ENCODE measurements at regions not wholly inside any gene's neighbourhood (a gene's known extent, or its start where the extent isn't known, plus 50 kb on each side); places are given as distances from the start of the nearest gene placed in this dataset.

- no peak overlapping the region for H3K4me3 ChIP-seq (ENCODE audit: low read depth, low read length)
- peak overlapping the region; percentile 43 for H4K91ac ChIP-seq (ENCODE audit: low read depth, low read length)
- no peak overlapping the region for H2BK120ac ChIP-seq (ENCODE audit: insufficient read depth, low read length, poor library complexity)
- no peak overlapping the region for H3K4ac ChIP-seq (ENCODE audit: low read depth, low read length)
- no peak overlapping the region for H4K12ac ChIP-seq (ENCODE audit: low read depth, low read length)
- H3K27me3 ChIP-seq (ENCODE audit: insufficient read depth, low read length) = no peaks in the 10 kb centered on the region
- H3K9ac ChIP-seq (ENCODE audit: low read length) = no peak overlapping the region
- WGBS (ENCODE audit: extremely low coverage, insufficient coverage, insufficient read length) = no CpG with 5 or more reads among the region's 2 CpGs
- H2BK5ac ChIP-seq (ENCODE audit: low read depth, low read length, poor library complexity) = no peak overlapping the region
- no peak overlapping the region for H4K8ac ChIP-seq (ENCODE audit: low read depth, low read length)
- H3K9me3 ChIP-seq (ENCODE audit: insufficient read depth, low read depth, low read length) = no peaks in the 10 kb centered on the region
- no peak overlapping the region for H3K14ac ChIP-seq (ENCODE audit: low read length)
- DNase-seq = no peak
- no peaks in the 10 kb centered on the region for H3K79me2 ChIP-seq (ENCODE audit: control insufficient read depth, insufficient read depth, low read length, poor library complexity)
- no peak overlapping the region for H2AFZ ChIP-seq (ENCODE audit: insufficient read depth, low read length, poor library complexity)
- H3K18ac ChIP-seq (ENCODE audit: low read length) = no peak overlapping the region
- H3K79me1 ChIP-seq (ENCODE audit: low read length) = peaks cover 17% of the 10 kb centered on the region
- H3K4me1 ChIP-seq (ENCODE audit: control insufficient read depth in 1 of 2, insufficient read depth in 2 of 2, low read length in 2 of 2) = peaks cover 17 to 19% of the 10 kb centered on the region in 2 experiments
- H2BK12ac ChIP-seq (ENCODE audit: low read length) = peak overlapping the region; percentile 2
- H3K36me3 ChIP-seq (ENCODE audit: control insufficient read depth in 1 of 2, insufficient read depth in 2 of 2, low read length in 2 of 2) = no peaks in the 10 kb centered on the region
- H2AK5ac ChIP-seq (ENCODE audit: low read length) = no peak overlapping the region
- no peak overlapping the region for H3K4me2 ChIP-seq (ENCODE audit: low read length)
- no peak overlapping the region for H3K23ac ChIP-seq (ENCODE audit: low read length)
- H3K27ac ChIP-seq (ENCODE audit: low read depth, low read length) = no peak overlapping the region
Observed at GRCh38 chr4:4662230-4662629, 120.4 kb upstream of the STX18 start.

- Histone ChIP-seq H2BK120ac (ENCODE audit: insufficient read depth, low read length, poor library complexity) (no peak overlapping the region), H3K79me2 (ENCODE audit: control insufficient read depth, insufficient read depth, low read length, poor library complexity) (no peaks in the 10 kb centered on the region), H3K79me1 (ENCODE audit: low read length) (peaks cover 10% of the 10 kb centered on the region), H3K4me3 (ENCODE audit: low read depth, low read length) (no peak overlapping the region), H2AK5ac (ENCODE audit: low read length) (no peak overlapping the region), H3K9ac (ENCODE audit: low read length) (no peak overlapping the region), H2BK12ac (ENCODE audit: low read length) (no peak overlapping the region), H3K14ac (ENCODE audit: low read length) (no peak overlapping the region), H3K36me3 (ENCODE audit: control insufficient read depth in 1 of 2, insufficient read depth in 2 of 2, low read length in 2 of 2) (no peaks in the 10 kb centered on the region), H3K4me2 (ENCODE audit: low read length) (no peak overlapping the region), H3K4me1 (ENCODE audit: control insufficient read depth in 1 of 2, insufficient read depth in 2 of 2, low read length in 2 of 2) (peaks cover 7 to 8% of the 10 kb centered on the region in 2 experiments), H3K27ac (ENCODE audit: low read depth, low read length) (no peak overlapping the region), H4K12ac (ENCODE audit: low read depth, low read length) (no peak overlapping the region), H2AFZ (ENCODE audit: insufficient read depth, low read length, poor library complexity) (no peak overlapping the region), H3K9me3 (ENCODE audit: insufficient read depth, low read depth, low read length) (no peaks in the 10 kb centered on the region), H3K4ac (ENCODE audit: low read depth, low read length) (no peak overlapping the region), H3K27me3 (ENCODE audit: insufficient read depth, low read length) (no peaks in the 10 kb centered on the region), H3K18ac (ENCODE audit: low read length) (no peak overlapping the region), H2BK5ac (ENCODE audit: low read depth, low read length, poor library complexity) (no peak overlapping the region), H3K23ac (ENCODE audit: low read length) (no peak overlapping the region), H4K8ac (ENCODE audit: low read depth, low read length) (no peak overlapping the region), H4K91ac (ENCODE audit: low read depth, low read length) (no peak overlapping the region)
- no peak for DNase-seq
- WGBS (ENCODE audit: extremely low coverage, insufficient coverage, insufficient read length) = no CpG with 5 or more reads among the region's 11 CpGs
Observed at GRCh38 chr4:4659871-4660651, 118.2 kb upstream of the STX18 start.

DNA sequence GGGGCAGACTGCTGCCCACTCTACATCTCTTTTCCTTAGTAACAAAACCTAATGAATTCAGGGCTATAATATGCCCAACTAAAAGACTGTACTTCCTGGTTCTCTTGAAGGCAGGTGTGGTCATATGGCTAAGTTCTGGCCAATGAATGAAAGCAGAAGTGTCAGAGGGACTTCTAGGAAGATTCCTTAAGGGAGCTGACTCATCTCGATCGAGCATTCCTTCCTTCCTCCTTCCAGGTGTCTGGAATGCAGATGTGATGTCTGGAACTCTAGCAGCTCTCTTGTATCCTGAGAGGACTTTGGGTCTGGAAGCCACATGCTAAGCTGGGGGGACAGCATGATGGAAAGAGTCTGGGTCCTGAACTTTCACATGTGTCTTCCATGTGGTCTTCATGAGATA lies 116.2 kb upstream of the STX18 start:
- Histone ChIP-seq H2AK5ac (ENCODE audit: low read length) (no peak overlapping the region), H3K4ac (ENCODE audit: low read depth, low read length) (no peak overlapping the region), H4K91ac (ENCODE audit: low read depth, low read length) (no peak overlapping the region), H3K79me2 (ENCODE audit: control insufficient read depth, insufficient read depth, low read length, poor library complexity) (no peaks in the 10 kb centered on the region), H4K12ac (ENCODE audit: low read depth, low read length) (no peak overlapping the region), H3K4me3 (ENCODE audit: low read depth, low read length) (no peak overlapping the region), H3K9ac (ENCODE audit: low read length) (no peak overlapping the region), H2AFZ (ENCODE audit: insufficient read depth, low read length, poor library complexity) (no peak overlapping the region), H3K79me1 (ENCODE audit: low read length) (peaks cover 7% of the 10 kb centered on the region), H3K14ac (ENCODE audit: low read length) (no peak overlapping the region), H3K23ac (ENCODE audit: low read length) (no peak overlapping the region), H2BK5ac (ENCODE audit: low read depth, low read length, poor library complexity) (no peak overlapping the region), H3K9me3 (ENCODE audit: insufficient read depth, low read depth, low read length) (no peaks in the 10 kb centered on the region), H3K4me2 (ENCODE audit: low read length) (no peak overlapping the region), H2BK120ac (ENCODE audit: insufficient read depth, low read length, poor library complexity) (no peak overlapping the region), H3K4me1 (ENCODE audit: control insufficient read depth in 1 of 2, insufficient read depth in 2 of 2, low read length in 2 of 2) (peaks cover 7% of the 10 kb centered on the region in 2 experiments), H2BK12ac (ENCODE audit: low read length) (no peak overlapping the region), H3K27ac (ENCODE audit: low read depth, low read length) (no peak overlapping the region), H3K36me3 (ENCODE audit: control insufficient read depth in 1 of 2, insufficient read depth in 2 of 2, low read length in 2 of 2) (no peaks in the 10 kb centered on the region), H3K27me3 (ENCODE audit: insufficient read depth, low read length) (no peaks in the 10 kb centered on the region), H4K8ac (ENCODE audit: low read depth, low read length) (no peak overlapping the region), H3K18ac (ENCODE audit: low read length) (no peak overlapping the region)
- DNase-seq = peak; percentile 50 to 71
- WGBS (ENCODE audit: extremely low coverage, insufficient coverage, insufficient read length) = no CpG with 5 or more reads among the region's 2 CpGs

- Histone ChIP-seq H2BK12ac (ENCODE audit: low read length) (no peak overlapping the region), H3K4me3 (ENCODE audit: low read depth, low read length) (no peak overlapping the region), H3K4me1 (ENCODE audit: control insufficient read depth in 1 of 2, insufficient read depth in 2 of 2, low read length in 2 of 2) (peaks cover 3 to 10% of the 10 kb centered on the region in 2 experiments), H3K36me3 (ENCODE audit: control insufficient read depth in 1 of 2, insufficient read depth in 2 of 2, low read length in 2 of 2) (no peaks in the 10 kb centered on the region), H3K79me1 (ENCODE audit: low read length) (peaks cover 4% of the 10 kb centered on the region), H4K8ac (ENCODE audit: low read depth, low read length) (no peak overlapping the region), H3K14ac (ENCODE audit: low read length) (no peak overlapping the region), H3K27ac (ENCODE audit: low read depth, low read length) (no peak overlapping the region), H4K12ac (ENCODE audit: low read depth, low read length) (no peak overlapping the region), H2BK120ac (ENCODE audit: insufficient read depth, low read length, poor library complexity) (no peak overlapping the region), H3K4me2 (ENCODE audit: low read length) (no peak overlapping the region), H2AFZ (ENCODE audit: insufficient read depth, low read length, poor library complexity) (no peak overlapping the region), H4K91ac (ENCODE audit: low read depth, low read length) (no peak overlapping the region), H3K23ac (ENCODE audit: low read length) (no peak overlapping the region), H3K79me2 (ENCODE audit: control insufficient read depth, insufficient read depth, low read length, poor library complexity) (no peaks in the 10 kb centered on the region), H3K9me3 (ENCODE audit: insufficient read depth, low read depth, low read length) (no peaks in the 10 kb centered on the region), H3K9ac (ENCODE audit: low read length) (no peak overlapping the region), H2AK5ac (ENCODE audit: low read length) (no peak overlapping the region), H3K18ac (ENCODE audit: low read length) (no peak overlapping the region), H2BK5ac (ENCODE audit: low read depth, low read length, poor library complexity) (no peak overlapping the region), H3K27me3 (ENCODE audit: insufficient read depth, low read length) (no peaks in the 10 kb centered on the region), H3K4ac (ENCODE audit: low read depth, low read length) (no peak overlapping the region)
- WGBS (ENCODE audit: extremely low coverage, insufficient coverage, insufficient read length) = no CpG with 5 or more reads among the region's 4 CpGs
- no peak for DNase-seq
Observed at GRCh38 chr4:4656977-4657376, 115.1 kb upstream of the STX18 start.

Data from trophoblast cell (in vitro differentiated cells and primary cell).